ENCODE measurements at regions not wholly inside any gene's neighbourhood (a gene's known extent, or its start where the extent isn't known, plus 50 kb on each side); places are given as distances from the start of the nearest gene placed in this dataset.

DNA sequence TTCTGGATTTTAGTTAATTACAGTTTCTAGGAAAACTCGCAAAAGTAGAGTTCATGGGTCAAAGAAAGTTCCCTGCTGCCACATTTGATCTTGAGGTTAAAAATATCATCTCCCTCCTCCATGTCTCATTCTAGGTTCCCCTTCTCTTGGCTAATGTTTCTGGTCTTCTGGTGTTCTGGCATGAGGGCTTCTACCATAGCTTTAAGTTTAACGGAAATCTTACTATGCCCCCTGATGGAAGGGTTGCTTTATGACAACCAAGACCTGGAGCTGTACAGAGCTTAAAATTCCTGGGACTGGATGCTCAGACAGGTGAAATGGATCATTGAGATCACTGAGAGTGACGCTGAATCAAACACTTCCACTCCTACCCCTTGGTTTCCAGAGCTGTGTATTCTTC lies 1881.7 kb downstream of the MRPL39 start:
- no peak for DNase-seq (ENCODE audit: low read depth in 4 of 4, low spot score in 3 of 4)

DNA sequence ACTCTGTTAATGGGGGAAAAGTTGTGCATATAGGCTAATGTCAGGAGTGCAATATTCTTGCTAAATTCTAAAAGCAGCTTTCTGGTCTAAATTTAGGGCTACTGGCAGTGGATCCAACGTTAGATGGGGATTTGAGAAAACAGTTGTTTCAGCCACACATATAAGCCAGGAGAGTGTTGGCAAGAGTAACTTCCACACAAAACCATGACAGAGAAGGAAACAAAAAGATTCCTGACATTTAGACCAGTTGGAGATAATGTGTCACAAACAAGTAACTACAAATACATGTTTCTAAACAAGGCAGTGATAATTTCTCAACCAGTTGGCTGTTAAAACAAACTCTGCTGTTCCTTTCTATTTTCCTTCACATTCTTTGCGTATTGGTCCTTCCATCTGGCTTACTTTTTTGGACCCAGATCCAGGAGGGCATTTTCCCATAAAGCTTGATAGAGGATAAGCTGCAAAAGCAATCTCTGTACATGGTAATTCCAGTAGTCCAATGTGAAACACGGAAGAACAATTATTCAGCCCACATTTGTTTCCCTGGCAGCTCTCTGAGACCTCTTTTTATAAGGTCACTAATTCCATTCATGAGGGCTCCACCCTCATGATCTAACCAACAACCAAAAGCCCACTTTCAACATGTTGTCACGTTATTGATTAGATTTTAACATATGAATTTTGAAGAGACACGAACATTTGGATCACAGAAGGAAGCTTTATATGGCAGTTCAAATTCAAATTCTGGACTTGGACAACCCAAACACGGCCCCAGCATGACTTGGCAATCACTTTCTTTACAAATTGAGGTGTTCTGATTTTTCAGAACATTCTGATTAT lies 1888.6 kb downstream of the MRPL39 start:
- no peak for DNase-seq (ENCODE audit: low read depth in 4 of 4, low spot score in 3 of 4)

DNA sequence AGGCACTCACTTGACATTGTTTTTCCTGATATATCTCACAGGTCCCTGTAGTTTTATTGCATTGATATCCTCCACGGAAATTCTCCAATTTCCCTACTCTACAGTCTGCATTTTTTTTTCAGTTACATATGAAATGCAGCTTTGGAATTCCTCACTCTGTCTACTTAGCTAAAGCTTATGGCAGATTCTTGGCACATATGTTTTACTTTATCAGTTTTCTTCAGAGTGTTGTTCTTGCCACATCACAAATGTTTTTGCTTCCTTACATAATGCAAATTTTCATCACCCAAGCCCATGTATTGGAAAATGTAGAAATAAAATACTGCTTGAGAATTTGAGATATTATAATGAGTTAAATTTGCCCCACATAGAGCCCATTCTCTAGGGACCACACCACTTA lies 1895.1 kb downstream of the MRPL39 start:
- no peak for DNase-seq (ENCODE audit: low read depth in 4 of 4, low spot score in 3 of 4)

DNA sequence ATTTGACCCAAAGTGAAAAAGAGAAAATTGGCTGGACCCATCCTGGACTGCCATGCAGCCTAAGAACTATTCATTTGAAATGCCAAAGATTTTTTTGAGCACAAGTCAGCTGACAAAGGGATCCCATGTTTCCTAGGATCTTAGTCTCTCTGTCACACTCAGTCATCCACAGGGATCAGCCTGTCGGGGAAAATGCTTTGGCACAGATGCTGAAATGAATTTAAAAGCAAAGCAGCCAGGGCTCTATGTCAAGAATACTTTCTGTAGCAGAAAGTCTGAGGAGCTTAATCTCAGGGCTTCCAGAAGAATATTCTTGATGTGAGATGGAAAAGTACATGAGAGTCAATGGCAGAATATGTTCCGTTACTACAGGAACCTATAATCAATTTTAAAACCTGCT lies 1900.8 kb downstream of the MRPL39 start:
- no peak for DNase-seq (ENCODE audit: low read depth in 4 of 4, low spot score in 3 of 4)

DNA sequence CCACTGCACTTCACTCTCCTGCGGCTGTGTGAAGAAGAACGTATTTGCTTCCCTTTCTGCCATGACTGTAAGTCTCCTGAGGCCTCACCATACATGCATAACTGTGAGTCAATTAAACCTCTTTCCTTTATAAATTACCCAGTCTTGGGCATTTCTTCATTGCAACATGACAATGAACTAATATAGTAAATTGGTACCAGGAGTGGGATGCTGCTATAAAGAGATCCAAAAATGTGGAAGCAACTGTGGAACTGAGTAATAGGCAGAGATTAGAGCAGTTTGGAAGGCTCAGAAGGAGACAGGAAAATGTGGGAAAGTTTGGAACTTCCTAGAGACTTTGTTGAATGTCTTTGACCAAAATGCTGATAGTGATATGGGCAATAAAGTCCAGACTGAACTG lies 1907.9 kb downstream of the MRPL39 start:
- DNase-seq (ENCODE audit: low read depth in 4 of 4, low spot score in 3 of 4), result no peak

DNA sequence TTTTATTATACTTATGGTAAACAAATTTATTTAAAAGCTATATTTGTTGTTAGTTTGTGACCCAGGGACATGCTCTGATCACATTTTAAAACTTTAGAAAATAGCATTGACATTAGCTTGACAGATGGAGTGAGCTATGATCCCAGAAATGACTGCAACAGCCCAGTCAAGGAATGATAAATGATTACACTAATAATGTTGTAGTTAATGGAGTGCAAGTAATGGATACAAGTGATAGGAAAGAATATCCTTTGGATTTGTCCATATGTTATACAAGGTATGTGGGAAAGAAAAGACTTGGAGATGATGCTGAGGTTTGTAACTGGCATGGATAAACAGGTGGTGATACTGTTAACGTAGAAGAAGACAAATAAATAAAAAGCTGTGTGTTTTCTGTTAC lies 1908.7 kb downstream of the MRPL39 start:
- no peak for DNase-seq (ENCODE audit: low read depth in 4 of 4, low spot score in 3 of 4)

DNA sequence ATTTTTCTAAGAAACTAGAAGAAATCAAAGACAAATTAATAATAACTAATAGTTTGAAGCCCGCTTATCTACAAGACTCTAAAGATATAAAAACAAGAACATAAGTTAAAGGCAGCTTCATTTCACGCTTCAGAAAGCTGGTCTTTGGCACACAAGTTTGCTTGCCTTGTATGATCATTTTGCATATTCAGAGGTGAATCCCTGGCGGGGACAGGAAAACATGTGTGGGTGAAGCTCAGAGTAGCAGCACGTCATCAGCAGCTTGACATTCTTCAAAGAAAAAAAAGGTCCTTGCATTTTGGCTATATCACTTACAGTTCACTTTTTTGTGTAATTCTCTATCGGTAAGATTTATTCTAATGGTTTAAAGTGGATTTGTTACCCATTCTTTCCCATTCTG lies 1911.8 kb downstream of the MRPL39 start:
- no peak for DNase-seq (ENCODE audit: low read depth in 4 of 4, low spot score in 3 of 4)

DNA sequence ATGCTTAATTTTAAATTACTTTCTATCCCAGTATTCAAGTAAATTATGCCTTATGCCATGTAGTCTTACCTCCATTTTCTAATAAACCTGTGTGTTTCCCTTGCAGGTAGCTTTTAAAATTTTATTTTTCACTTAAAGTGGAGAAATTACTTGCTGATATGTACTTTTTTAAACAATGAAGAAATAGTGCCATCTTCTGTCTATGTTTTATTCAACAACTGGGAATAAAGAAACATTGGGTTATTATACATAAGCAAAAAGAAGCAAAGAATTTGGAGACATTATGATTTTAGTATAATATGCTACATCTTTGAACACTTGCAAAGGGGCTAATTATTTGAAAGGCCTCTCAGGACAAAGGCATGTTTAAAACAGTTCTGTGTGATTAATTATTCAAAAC lies 1912.9 kb downstream of the MRPL39 start:
- no peak for DNase-seq (ENCODE audit: low read depth in 4 of 4, low spot score in 3 of 4)

DNA sequence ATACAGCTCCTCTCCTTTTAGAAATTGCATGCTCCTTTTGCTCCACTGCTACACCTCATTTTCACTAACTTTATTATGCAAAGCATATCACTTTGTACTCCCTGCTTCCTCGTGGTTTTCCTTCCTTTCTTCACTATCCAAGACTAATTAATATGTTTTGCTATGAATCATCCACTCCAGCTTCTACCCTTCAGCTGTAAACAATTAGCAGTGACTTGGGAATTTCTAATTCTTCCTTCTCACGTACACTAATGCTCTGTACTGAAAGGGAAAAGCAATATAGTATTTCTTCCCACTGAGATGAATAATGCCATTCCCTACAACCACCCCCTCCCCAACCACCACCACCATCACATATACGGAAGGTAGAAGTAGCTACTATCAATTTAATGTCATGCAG lies 1917.0 kb downstream of the MRPL39 start:
- no peak for DNase-seq (ENCODE audit: low read depth in 4 of 4, low spot score in 3 of 4)

DNA sequence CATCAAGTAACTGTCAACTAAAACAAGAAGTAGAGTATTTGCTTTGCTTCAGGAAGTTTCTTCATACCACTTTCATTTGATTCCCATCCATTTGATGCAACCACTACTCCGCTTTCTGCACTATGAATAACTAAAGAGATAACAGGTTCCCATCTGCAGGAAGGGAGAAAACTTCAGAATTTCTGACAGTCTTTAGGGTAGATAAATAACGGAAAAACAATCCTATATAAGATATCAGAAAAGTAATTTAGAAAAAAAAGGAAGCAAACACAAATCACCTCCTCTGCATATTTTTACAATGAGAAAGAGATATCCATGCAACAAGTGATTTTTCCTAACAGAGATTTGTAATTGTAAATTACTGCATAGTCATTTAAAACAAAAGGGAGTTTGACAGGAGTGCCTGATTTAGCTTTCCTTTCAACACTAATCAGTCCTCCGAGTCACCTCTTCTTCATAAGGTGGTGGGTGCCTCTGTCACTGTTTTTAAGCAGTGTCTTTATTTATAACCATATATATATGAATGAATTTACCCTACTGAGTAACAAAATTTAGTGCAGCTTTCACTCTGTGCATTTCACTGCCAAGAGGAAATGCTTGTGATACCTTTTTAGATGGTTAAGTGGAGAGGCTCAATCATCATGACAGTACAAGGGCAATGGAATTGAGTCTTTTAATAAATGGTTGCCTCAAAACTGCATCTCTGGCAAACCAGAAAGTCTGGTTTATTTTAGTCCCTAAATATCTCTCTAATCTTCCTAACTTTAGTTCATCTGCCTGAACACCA lies 1920.4 kb downstream of the MRPL39 start:
- no peak for DNase-seq (ENCODE audit: low read depth in 4 of 4, low spot score in 3 of 4)

DNA sequence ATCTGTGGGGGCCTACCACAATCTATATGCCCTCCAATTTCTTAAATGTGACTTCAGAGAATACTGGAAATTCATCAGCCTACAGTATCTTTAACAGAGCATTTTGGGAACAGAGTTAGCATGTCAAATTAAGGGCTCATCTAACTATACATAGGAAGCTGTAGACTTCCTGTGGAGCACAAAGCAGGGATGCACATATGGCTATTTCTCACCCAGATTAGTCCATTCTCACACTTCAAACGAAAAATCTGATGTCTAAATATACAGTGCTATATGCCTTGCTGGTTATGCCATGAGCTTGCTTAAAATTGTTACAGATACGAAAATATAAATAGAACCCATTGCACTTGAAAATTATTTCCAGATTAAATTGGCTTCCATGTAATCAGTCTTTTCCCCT lies 1922.8 kb downstream of the MRPL39 start:
- no peak for DNase-seq (ENCODE audit: low read depth in 4 of 4, low spot score in 3 of 4)

DNA sequence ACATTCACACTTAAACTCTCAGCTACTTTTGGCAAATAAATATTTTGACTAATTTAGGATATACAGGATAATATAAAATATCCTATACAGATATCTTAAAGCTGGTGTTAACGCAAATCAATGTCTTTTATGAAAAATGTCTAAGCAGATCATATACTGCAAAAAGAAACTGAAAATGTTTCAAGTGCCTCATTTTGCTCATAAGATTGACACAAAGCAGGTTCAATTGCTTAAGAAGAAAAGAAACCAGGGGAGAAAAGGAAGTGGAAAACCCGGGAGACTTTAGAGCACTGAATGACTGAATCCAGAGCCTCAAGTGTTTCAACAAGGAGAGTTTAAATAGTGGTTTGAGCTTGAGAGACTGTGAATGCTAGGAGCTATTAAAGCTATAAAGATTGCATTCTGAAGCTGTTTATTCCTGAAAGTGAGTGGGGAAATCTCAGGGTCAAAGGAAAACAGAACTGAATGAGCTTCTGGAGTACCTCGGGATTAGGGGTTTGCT lies 1943.0 kb downstream of the MRPL39 start:
- DNase-seq (ENCODE audit: low read depth in 4 of 4, low spot score in 3 of 4), result no peak

DNA sequence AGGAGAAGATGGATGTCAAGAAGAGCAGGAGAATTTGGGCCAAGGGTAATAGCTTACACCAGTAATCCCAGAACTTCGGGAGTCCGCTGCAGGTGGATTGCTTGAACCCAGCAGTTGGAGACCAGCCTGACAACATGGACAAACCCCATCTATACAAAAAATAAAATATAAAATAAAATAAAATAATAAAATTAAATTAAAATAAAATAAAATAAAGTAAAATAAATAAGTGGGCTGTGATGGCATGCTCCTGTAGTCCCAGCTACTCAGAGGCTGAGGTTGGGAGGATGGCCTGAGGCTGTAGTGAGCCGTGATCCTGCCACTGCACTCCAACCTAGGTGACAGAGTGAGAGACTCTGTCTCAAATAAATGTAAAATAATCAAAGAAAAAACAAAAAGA lies 1946.7 kb downstream of the MRPL39 start:
- no peak for DNase-seq (ENCODE audit: low read depth in 4 of 4, low spot score in 3 of 4)

DNA sequence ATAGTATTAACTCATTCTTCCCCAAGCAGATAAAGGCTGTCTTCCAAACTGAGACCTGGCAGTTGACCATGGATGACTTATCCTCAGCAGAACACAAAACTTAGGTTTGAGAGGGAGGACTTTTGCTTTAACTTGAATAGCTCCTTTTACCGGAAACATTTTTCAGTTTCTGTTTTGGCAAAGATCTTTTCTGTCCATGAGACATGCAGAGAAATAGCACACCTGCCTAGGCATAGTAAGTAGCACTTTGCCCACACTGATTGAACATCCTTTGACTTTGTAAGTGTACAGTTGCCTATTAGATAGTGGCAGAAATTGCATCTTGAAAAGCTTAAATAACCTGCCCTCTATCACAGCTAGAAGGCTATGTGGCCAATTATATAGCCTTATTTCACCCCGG lies 1962.5 kb downstream of the MRPL39 start:
- DNase-seq (ENCODE audit: low read depth in 4 of 4, low spot score in 3 of 4), result no peak

DNA sequence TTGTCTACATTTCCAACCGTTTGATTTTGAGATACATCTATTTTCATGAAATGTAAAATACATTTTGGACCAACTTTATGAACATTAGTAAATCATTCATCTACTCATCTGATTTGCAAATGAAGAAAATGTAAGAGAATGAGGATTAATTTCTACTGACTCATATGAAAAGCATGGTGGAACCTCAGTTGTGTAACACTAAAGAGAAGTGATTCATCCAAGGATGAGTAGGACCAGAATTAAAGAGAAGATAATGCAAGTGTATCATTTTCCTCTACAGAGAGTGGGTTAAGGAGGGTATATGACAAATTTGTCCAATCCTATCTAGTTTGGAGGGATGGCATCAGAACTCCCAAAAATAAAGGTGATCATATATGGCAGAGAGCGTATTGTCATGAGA lies 1967.6 kb downstream of the MRPL39 start:
- DNase-seq (ENCODE audit: low read depth in 4 of 4, low spot score in 3 of 4), result no peak

DNA sequence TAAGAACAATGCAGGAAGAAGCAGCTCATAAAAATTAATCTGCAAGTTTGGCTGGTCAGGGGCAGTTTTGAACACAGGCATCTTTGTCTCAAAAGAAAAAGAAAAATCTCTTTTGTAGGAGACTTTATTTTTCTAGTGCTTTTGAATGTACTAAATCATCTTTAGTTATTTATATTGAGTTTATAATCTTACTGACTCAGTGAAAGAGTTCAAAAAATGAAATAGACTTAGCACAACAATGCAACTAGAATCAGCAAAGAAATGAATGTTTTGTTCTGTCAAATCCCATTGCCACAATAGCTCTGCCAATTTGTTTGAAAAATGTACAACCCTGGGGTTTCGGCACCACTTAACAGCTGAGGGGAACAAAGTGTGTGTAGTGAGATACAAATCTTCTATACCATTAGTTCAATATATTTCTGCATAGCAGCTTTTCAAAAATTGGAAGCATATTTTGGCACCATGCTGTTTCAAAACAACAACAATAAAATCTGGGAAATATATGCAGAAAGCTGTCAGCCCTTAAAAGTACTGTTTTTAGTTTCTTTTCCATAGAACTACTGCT lies 1969.1 kb downstream of the MRPL39 start:
- DNase-seq (ENCODE audit: low read depth in 4 of 4, low spot score in 3 of 4), result no peak

DNA sequence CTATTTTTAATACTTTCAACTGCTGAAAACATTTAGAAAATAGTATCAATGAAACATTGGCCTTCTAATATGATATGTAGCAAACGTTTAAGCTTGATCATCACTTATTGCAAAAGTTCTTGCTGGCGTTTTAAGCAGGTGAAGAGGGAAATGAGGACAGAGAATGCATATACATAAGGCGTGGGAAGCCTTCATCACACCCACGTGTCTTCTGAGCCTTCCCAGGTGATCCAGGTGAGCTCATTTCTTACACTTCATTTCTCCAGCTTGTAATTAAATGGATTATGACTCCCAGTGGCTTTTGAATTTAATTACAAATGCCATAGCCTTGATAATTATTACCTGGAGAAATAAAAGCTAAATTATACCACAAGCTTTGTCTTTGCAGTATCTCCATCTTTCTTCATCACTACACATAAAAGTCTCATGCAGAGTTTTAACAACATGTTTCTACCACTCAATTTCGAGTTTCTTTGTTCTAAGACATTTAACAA lies 1973.8 kb downstream of the MRPL39 start:
- DNase-seq (ENCODE audit: low read depth in 4 of 4, low spot score in 3 of 4), result no peak

DNA sequence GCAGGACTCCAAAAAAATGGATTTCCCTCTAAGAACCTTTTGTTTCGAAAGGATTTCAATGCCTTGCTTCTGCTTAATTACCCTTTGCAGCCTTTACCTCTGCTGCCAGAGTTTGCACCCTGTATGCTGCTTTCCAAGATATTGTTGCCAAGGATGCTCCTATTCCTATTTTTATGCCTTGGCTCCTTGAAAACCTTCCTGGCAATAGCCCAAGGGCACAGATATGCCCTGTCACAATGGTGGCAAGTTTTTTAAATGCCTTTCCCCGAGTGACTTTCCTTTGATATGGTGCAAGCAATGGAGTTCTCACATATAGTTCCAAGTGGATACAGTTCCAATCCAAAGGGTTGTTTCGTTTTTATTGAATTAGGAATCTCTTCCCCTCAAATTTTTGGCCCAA lies 1983.0 kb downstream of the MRPL39 start:
- no peak for DNase-seq (ENCODE audit: low read depth in 4 of 4, low spot score in 3 of 4)

DNA sequence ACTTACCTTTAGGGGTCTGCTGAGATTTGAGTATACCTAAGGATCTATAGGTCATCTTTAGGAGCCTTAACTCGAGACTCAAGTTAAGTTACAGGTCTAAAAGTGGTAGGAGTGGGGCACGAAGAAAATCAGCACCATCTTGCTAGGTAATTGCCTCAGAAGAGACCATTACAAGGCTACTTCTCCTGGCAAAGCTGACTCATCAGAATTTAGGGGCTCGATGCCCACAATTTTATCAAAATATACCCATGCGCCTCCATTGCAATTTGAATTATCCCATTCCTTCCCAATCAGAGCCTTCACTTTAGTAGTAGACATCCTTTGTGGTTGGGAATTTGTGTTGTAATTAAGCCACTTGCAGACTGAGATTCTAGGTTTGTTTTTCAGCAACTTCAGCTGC lies 1994.3 kb downstream of the MRPL39 start:
- no peak for DNase-seq (ENCODE audit: low read depth in 4 of 4, low spot score in 3 of 4)

DNA sequence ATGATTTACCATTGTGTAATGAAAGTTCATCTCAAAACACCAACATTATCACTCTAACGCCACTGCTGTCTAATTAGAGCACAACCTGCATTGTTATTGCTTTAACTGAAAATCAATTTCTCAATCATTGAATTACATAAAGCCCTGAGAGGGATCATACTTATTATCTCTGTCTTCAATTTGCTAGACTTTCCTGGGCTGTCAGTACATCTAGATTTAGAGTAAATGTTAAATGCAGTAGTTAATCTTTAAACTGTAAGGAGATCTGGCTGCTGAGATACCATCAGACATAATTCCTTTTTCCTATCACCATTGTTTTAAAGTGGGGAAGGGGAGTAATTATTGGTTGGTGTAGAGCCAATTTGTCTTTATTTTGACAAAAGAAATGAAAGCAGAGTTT lies 1995.1 kb downstream of the MRPL39 start:
- DNase-seq (ENCODE audit: low read depth in 4 of 4, low spot score in 3 of 4), result no peak

DNA sequence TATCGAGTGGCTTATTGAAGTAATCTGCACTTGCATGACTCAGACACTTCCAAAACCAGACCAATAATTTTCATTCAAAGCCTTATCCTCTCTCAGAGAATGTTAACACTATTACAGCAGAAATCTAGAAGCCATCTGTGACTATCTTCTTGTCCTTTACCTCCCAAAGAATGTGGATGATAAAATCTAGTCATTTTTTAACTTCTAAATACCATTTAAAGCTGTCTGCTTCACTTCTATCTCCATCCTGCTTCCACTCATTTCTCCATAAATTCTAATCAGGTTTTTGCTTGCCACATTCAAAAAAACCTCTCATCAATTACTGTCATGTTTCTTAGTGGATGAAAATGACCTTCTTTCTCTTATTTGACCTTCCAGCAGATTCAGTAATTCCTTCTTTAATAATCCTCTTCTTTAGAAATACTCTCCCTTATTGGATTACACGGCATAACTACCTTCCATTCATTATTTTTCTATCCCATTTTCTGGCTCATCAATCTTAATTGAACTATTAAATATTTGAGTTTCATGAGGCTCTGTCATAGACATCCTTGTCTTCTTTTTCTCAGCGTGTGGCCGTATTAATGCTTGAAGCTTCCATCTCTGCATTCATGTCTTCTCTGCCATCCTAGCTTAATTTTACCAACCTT lies 1999.4 kb downstream of the MRPL39 start:
- no peak for DNase-seq (ENCODE audit: low read depth in 4 of 4, low spot score in 3 of 4)
